Activated CD4-positive, alpha-beta T cell treated with anti-CD3 and anti-CD28 coated beads, Interleukin-2, amount 50 U/mL, for 1 hour (primary cell): ENCODE measurements at regions not wholly inside any gene's neighbourhood (a gene's known extent, or its start where the extent isn't known, plus 50 kb on each side); places are given as distances from the start of the nearest gene placed in this dataset.

ENCODE experiments used
- DNase-seq: peaks from one replicate; pipeline ENCODE4 v3.0.0-alpha.2; 2020

DNA sequence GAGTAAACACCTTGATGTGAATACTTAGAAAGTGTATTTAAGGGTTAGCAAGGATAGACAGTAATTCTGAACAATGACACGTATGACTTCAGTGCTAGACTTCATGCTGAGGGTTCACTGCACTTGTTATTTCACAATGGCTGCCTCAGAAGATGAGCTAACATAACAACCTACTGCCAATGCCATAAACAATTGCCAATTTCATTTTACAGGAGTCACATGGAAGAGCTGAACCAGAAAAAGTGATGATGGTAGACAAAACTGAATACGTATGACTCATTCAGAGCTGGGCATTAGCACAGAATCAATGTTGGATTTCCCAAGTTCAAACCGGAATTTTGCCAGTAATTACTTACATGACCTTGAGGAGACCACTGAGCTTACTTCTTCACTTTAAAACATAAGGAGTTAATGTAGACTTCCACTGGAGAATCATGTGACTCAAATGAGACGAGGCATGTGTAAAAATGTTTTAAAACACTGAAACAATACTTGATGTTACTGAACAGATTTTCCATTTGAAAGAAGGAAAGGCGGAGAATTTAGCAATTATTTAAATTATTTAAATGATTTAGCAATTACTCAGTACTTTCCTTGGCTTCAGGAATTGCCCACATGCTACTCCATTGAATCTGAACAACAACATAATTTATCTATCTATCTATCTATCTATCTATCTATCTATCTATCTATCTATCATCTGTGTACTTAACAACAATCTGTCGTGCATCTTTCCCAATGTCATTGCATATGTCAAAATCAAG lies 868.5 kb upstream of the SLIT2 start:
- DNase-seq, result no peak

DNA sequence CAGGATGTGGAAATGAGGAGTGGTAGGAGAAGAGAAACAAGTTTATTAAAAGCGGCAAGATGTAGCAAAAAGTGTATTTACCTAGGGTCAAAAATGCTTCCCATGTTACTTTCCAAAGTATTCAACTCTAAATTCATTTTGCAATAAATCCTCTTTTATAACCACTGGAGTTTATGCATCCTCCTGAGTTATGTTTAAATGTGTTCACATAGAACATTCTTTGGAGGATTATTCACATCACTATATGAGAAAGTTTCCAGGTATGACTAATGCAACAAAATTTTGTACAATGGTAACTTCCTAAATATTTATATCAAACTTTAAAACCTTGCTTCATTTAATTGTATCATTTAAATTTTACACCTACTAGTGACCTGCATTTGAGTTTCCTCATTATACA lies 870.6 kb upstream of the SLIT2 start:
- DNase-seq, result no peak

DNA sequence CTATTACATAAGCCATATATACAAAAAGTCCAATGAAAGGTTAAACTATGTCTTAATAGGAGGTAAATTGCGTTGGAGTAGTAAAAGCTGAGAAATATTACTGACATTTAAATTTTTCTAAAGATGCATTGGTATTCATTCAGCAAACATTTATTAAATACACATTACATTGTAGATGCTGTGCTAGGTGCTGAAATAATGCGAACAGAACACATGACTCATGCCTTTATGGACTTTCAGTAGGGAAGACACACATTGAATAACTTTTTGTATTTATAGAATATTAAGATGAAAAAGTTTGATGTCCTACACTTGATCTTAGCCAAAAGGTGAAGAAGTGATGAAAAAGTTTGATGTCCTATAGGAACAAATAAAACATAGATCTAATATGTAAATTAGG lies 871.1 kb upstream of the SLIT2 start:
- DNase-seq, result no peak

DNA sequence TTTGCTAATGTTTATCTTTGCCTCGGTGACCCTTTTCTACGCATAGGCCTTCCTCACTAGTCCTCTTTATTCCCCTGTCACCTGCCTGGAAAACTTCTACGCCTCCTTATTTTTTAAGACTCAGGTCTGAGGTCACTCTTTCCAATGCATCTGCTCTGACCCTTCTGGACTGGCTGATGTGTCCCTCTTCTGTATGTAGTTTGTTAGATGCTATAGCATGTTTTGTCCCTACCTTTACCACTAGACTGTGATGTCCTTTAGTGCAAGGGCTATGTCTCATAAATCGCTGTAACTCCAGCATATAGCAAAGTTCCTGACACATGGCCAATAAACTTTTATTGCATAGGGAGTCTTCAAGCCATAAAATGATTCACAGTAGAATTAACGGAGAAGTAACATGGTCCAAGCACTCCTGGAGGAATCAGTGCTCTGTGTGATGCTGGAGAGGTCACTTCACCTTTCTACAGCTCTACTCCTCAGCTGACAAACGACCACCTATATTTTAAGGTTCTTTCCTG lies 872.5 kb upstream of the SLIT2 start:
- DNase-seq, result no peak

DNA sequence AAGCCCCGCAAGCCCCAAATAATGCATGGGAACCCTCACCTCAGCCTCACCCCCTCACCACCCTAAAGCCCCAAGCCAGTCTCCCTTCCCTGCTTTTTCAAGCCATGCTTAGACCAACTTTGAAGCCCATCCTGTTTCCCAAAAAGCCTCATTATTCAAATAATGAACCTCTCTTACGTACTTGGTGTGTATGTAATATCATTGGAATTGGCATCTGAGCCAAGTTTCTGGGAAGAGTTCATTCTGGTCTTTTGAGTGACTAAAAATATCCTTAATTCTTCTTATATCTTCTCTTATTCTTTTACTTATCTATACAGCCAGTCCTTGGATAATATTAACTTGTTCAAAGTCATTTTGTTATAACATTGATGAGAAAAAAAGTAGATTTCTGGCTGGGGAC lies 875.8 kb upstream of the SLIT2 start:
- DNase-seq, result no peak

DNA sequence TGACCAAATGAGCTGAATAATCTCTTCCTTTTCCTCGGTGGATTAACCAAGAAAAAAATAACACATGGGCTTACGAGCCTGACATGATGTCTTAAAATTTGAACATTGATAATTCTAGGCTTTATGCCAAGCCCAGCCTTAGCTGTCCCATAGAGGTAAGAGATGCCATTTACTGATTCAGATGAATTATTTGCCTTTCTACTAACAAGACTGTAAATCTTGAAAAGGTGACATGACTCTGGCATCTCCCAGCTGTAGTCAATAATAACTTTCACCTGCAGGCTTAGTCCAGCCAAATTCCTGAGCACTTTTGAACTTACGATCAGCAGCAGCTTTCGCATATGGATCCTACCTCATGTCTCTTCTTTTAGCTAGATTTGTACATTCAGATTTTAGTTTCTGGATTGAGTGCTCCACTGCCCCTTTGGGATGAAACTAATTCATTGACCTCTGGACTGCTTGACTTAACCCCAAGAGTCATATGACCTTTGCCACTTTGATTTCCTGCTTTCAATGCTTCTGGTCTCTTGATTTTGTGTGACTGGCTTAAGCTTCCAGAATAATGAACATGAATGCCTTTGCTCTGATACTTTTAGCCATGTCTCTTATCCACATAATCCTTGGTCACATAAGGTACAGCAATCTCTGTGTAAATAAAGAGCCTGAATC lies 876.4 kb upstream of the SLIT2 start:
- DNase-seq, result no peak

DNA sequence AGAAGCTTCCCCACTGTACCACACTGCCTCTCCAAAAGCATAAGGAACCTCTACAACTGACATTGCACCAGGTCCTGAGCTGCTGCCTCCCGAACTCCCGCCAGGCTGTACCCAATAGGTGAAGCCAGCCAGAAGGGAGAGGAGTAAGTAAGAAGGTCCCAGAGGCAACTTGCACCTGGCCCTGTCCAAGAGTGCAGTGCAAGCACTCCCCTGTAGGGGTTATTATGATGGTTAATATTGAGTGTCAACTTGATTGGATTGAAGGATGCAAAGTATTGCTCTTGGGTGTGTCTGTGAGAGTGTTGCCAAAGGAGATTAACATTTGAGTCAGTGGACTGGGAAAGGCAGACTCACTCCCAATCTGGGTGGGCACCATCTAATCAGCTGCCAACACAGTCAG lies 879.3 kb upstream of the SLIT2 start:
- no peak for DNase-seq

DNA sequence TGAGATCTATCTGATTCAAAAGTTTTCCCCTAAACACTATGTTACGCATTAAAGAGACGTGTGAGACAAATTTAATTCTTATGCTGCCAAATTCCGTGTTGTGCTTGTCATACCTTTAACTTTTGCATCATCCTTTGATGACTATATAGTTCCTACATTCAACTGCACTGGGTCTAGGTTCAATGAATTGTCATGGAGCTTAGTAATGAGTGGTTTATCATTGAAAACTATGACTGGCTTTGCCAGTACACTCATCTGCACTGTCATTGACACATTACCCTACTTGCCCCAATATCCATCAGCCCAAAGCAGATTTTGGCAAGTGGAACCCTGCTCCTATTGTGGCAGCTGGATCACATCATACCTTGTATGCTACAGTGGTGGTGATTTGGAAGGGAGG lies 882.9 kb upstream of the SLIT2 start:
- no peak for DNase-seq

DNA sequence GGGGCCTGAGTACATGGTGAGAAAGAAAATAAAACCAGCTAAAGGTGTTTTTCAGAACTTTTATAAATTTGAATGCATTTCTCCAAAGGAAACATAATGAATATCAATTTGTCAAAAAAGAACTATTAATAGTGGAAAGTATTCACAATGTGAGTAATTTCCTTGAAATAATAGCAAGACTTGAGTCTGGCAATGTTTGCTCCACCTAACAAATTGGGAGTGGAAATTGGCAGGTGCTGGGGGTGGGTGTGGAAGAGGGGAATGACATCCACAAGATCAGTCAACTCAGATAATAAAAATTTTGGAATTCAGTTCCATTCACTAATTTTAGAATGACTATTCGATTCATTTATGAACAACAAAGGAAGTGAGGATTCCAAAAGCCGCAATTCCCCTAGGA lies 884.8 kb upstream of the SLIT2 start:
- no peak for DNase-seq

DNA sequence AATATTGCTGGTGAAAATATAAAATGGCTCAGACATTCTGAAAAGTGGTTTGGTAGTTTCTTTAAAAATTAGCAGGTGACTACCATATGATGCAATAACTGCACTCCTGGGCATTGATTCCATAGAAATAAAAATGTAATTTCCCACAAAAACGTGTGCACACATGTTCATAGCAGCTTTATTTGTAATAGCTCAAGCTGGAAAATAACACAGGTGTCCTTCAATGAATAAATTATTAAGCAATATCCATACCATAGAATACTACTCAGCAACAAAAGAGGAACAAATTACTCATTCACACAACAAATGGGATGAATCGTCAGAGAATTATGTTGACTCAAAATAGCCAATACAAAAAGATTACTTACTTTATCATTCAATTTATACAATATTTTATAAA lies 893.7 kb upstream of the SLIT2 start:
- DNase-seq, result no peak

DNA sequence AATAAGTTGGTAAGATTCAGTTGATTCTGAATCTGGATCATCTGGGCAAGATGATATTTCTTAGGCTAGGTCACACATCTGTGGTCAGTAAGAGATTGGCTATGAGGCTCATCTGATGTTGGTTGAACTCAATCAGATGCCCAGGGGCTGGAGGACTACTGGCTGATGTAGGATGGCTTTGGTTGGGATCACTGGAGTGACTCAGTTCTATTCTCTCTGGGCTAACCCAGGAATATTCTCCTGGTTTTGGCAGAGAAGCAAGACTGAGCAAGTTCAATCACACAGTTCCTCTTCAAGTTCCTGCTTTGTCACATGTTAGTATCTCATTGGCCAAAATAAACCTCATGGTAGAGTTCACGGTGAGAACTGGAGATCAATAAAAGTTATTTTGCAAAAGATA lies 902.3 kb upstream of the SLIT2 start:
- no peak for DNase-seq

DNA sequence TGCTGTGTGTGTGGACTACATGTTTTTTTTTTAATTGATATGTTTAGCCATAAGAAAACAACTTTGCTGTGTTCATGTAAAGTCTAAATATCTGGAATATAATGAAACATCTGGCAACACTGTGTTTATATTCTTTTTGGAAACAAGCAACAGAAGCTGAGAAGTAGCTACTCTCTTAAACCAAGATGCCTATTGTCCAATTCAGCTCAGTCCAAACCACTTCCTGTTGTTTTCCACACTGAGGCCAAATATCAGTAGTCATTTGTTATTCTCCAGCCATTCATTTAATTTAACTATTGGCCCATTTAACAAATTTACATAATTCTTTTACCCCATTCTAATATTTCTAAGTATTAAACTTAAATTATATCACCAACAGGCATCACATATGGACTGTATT lies 903.0 kb upstream of the SLIT2 start:
- no peak for DNase-seq

DNA sequence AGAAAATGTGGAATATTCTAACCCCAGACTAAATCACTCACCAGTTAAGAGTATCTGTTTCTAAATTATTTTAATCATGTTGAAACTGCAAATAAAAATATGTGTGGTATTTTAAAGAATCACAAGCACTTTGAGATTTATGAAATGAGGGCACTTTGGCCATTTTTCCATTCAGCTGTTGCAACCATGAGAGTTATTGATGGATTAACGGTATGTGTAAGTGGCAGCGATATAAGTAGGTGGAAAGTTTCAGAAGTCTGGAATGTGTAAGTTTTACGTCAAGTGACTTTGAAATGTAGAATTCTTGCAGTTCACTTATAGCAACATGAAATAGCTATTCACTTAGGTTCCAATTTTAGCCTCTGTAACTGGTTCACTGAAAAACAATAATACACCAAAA lies 905.1 kb upstream of the SLIT2 start:
- no peak for DNase-seq

DNA sequence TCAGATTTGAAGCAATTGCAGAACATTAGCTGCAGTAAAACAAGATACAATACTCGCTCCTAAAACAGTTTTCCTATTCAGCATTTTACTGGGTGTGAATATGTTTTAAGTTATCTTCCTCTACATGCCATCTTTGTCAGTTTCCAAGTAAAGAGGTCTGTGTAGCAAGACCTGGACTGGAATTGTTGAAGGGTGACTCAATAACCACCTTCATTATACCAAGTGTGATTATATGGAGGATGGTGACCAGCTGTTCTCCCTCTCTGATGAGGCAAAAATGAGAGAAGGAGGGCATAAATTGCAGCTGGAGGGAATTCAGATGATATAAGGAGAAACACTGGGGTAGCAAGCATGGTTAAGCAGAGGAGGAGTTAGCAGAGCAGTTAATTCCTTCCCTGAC lies 922.1 kb upstream of the SLIT2 start:
- DNase-seq, result no peak

DNA sequence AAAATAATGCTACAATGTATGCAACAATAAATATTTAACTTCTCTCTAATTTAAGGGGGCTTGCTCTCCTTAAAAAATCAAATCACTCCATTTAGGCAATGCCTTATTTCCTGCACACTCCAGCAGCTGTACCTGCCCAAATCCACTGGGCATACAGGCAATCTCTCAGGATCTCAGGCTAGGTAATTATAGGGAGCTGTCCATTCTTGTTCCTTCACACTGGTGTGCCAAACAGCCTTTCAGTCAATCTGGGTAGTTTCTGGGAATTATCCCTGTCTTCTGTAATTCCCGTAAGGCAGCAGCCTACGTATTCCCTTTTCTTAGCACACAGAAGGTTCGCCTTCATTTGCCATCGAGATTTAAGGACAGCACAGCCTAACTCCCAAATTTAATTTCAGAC lies 922.6 kb upstream of the SLIT2 start:
- no peak for DNase-seq

DNA sequence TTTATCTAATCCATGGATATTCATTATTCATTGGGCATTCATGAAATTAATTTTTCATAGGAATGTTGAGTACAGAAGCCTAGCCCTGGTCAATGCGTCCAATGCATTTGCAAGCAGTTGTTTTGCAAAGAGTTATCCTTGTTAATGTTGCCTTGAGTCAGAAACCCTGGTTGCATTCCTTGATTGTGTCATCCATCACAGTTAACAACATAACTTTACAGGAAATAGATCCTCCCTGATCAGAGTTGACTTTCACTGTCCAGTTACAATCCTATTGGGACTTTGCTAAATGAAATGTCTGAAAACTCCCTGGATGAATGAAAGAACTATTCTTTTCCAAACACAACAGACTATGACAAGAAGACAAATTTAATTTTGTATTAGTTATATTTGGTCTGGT lies 924.3 kb upstream of the SLIT2 start:
- no peak for DNase-seq

DNA sequence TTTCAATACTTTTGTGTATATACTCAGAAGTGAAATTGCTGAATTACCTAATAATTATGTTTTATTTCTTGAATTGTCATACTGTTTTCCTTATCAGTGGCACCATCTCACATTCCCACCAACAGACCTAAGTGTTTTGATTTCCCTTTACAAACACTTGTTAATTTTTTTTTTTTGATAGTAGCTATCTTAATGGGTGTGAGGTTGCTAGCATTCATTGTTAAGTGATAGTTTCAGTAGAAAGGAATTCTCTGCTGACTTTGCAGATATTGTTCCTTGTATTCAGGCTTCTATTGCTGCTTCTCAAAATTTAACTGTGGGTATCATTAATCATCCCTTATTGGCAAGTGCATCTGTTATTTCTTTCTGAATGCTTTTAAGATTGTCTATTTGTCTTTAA lies 927.5 kb upstream of the SLIT2 start:
- DNase-seq, result no peak

DNA sequence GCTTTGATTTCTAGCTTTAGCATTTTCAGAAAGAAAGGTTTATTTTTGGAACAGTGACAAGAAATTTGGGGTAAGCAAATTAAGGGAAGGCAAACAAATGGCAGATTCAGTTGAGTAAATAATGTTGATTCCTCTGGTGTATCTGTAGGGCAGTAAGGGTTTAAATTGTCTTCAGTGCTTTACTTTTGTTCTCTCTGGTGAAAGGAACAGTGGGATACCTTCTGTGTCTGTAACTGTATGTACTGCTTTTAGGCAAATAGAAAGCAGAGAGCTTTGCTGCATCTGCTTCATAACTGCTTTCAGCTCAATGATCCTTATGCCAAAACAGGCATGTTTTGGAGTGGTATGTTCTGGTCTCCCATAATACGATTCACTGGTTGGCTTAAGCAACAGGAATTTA lies 932.1 kb upstream of the SLIT2 start:
- no peak for DNase-seq

DNA sequence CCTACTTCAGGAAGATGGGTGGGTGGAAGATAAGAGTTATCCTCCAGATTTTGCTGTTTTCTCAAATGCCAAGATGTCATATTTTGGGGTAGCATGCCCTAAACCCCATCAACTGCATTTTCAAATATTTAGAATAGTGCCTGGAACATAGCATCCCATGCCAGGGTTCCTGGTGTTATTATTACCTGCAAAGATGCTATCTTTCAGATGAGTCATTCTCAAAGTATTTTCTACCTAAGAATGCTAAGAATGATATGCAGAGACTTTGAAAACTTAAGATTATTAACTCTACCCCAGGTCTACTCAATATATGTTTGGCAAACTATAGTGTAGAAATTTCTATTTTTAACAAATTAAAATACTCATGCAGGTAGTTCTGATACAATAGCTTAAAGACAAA lies 934.3 kb upstream of the SLIT2 start:
- DNase-seq, result no peak

DNA sequence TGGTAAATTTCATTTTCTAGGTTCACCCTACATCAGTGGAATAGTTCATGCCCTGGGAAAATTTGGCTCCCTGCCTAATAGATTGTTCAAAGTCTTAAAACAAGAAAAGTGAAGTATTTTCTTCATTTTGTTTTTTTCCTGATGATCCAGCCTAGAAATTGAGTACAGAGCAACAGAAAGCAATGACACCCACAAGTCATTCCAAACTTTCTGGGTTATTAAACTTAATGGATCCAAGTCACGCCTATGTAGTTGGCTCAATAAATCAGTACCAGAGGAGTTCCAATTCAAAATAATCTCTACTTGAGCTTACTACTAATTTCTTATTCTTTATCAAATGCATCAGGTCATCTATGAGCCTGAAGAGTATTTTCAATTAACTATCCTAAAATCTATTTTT lies 937.6 kb upstream of the SLIT2 start:
- no peak for DNase-seq

DNA sequence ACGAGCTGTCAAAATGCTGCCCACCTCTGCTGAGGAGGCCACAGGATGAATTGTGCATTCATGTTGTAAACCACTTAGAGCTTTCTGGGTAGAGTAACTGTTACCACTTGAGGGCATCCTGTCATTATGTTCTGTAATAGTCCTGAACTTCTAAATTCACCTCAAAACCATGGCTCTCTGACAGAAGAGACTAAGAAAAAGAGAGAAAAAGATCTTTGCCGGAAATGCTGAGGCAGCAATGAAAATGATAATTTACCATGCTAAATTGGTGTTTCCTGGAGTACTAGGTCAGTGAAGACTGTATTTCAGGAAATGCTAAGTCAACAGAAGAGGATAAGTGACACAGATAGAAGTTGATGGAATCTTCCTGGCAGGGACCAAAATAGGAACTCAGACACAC lies 942.3 kb upstream of the SLIT2 start:
- no peak for DNase-seq

DNA sequence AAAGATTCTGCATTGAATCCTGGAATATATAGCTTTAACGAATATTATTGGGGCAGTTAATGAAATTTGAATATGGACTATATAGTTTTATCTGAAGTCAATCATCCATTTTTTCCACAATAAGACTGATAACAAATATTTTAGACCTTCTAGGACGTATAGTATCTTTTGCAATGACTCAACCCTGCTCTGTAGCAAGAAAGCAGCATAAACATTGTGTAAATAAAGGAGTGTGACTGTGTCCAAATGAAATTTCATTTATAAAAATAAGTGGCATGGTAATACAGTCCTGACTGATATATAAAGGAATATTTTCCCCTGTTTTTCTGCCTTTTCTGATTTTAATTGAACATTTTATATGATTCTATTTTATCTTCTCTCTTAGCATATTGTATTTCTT lies 947.7 kb upstream of the SLIT2 start:
- DNase-seq, result no peak

DNA sequence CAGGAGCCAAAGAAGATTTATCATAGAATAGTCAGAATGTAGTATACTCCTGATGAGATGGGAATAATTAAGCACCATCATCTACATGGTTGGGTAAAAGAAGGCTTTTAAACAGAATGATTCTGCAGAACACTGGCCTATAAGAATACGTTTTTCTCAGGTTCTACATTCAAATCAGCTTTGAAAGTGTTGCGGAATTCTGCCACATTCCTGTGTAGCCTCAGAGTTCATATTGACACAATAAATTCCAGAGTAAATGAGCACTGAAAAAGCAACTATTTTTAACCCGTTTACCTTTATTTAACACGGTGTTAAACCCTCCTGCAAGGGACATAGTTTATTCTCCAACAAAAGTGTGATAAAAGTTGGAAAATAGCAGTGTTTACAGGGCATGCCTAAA lies 950.2 kb upstream of the SLIT2 start:
- no peak for DNase-seq

DNA sequence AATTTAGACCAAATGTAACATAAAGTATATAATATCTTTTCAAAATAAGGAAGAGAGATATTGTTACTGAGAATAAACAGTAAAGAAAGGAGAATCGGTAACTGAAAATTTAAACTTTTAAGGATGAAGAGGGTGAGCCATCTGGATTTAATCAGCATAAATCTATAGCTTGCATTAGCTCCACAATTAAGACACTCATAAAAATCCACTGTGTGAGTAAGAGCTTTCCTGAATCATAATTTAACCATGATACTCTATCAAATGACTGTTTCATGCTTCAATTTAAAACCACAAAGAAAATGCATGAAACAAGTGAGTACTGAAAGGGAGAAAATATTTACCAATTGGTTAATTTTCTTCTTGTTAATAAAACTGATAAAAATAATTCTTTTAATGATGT lies 951.5 kb upstream of the SLIT2 start:
- no peak for DNase-seq

DNA sequence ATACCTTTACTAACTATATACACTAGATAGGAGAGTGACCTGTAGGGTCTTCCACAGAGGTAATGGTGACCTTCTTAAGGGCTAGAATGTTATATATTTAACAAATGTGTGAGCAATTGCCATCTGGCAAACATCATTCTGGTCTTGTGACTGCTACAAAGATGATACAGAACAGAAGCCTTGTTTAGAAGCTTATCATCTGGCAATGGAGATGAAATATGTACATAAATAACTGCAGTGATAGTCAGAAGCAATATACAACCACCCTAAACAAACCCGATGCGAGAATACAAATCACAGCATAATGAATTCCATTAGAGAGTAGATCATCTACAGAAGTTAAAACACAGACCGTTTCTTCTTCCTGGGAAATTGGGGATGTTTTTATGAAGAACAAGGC lies 952.7 kb upstream of the SLIT2 start:
- no peak for DNase-seq
